ENCODE measurements at regions not wholly inside any gene's neighbourhood (a gene's known extent, or its start where the extent isn't known, plus 50 kb on each side); places are given as distances from the start of the nearest gene placed in this dataset.

DNA sequence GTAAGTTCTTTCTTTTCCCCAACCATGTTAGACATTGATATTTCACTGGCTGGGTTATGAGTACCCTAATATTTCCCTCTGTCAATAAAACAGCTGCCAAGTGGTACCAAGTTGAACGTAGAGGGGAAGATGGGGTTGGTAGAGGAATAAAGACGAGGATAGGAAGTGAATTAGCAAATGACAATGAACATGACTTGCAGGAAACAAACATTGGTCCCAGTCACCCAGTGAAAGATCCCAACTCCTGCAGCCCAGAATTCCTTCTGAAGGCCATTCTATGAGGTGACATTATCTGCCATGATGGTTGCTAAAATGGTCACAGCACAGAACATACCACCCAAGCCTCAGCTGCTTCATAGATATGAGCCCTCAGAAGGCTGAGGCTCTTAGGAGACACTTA, 159.0 kb upstream of the CTNNB1 start:
- no TSS peak for BruUV-seq (replicated peaks)
- Histone ChIP-seq H3K27ac (ENCODE audit: low read length) (no peak overlapping the region), H3K27me3 (ENCODE audit: control insufficient read depth, insufficient read depth, low read length) (no peaks in the 10 kb centered on the region), H3K9me3 (ENCODE audit: control insufficient read depth, insufficient read depth, low read depth, low read length) (no peaks in the 10 kb centered on the region), H3K4me3 (ENCODE audit: low read depth in 2 of 2, low read length in 2 of 2) (no peak overlapping the region), H3K4me1 (ENCODE audit: control insufficient read depth, insufficient read depth, low read length) (no peaks in the 10 kb centered on the region), H3K36me3 (ENCODE audit: control insufficient read depth, insufficient read depth, low read length) (no peaks in the 10 kb centered on the region)
- CTCF ChIA-PET: no interaction called here
- DNase-seq (ENCODE audit: low read depth, low spot score) (no peak), ATAC-seq (no peak)
- in situ Hi-C loops (cut with HindIII; ENCODE audit: low pct_unique_long_range_greater_than_20kb, low sequenced_read_pairs) (no loop called here), intact Hi-C loops (cut with micrococcal nuclease; ENCODE audit: unreplicated experiment) (no loop called here)
- TF ChIP-seq, protein P1, sequence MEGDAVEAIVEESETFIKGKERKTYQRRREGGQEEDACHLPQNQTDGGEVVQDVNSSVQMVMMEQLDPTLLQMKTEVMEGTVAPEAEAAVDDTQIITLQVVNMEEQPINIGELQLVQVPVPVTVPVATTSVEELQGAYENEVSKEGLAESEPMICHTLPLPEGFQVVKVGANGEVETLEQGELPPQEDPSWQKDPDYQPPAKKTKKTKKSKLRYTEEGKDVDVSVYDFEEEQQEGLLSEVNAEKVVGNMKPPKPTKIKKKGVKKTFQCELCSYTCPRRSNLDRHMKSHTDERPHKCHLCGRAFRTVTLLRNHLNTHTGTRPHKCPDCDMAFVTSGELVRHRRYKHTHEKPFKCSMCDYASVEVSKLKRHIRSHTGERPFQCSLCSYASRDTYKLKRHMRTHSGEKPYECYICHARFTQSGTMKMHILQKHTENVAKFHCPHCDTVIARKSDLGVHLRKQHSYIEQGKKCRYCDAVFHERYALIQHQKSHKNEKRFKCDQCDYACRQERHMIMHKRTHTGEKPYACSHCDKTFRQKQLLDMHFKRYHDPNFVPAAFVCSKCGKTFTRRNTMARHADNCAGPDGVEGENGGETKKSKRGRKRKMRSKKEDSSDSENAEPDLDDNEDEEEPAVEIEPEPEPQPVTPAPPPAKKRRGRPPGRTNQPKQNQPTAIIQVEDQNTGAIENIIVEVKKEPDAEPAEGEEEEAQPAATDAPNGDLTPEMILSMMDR (IDR thresholded peaks at IDR 0.05): no peak
- TF ChIP-seq, protein P2, sequence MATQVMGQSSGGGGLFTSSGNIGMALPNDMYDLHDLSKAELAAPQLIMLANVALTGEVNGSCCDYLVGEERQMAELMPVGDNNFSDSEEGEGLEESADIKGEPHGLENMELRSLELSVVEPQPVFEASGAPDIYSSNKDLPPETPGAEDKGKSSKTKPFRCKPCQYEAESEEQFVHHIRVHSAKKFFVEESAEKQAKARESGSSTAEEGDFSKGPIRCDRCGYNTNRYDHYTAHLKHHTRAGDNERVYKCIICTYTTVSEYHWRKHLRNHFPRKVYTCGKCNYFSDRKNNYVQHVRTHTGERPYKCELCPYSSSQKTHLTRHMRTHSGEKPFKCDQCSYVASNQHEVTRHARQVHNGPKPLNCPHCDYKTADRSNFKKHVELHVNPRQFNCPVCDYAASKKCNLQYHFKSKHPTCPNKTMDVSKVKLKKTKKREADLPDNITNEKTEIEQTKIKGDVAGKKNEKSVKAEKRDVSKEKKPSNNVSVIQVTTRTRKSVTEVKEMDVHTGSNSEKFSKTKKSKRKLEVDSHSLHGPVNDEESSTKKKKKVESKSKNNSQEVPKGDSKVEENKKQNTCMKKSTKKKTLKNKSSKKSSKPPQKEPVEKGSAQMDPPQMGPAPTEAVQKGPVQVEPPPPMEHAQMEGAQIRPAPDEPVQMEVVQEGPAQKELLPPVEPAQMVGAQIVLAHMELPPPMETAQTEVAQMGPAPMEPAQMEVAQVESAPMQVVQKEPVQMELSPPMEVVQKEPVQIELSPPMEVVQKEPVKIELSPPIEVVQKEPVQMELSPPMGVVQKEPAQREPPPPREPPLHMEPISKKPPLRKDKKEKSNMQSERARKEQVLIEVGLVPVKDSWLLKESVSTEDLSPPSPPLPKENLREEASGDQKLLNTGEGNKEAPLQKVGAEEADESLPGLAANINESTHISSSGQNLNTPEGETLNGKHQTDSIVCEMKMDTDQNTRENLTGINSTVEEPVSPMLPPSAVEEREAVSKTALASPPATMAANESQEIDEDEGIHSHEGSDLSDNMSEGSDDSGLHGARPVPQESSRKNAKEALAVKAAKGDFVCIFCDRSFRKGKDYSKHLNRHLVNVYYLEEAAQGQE (IDR thresholded peaks at IDR 0.05; ENCODE audit: insufficient read depth in 1 of 2, low read depth in 2 of 2, low read length in 1 of 2): no peak
- no peak for TF ChIP-seq SIN3A (IDR thresholded peaks at IDR 0.05; ENCODE audit: borderline replicate concordance, insufficient read depth, low read depth, low read length)
- TF ChIP-seq POLR2AphosphoS5 (IDR thresholded peaks at IDR 0.05; ENCODE audit: low read depth, low read length): no peak
- TF ChIP-seq TCF7L2 (IDR thresholded peaks at IDR 0.05; ENCODE audit: low read depth, low read length): no peak
- POLR2A ChIA-PET: no interaction called here

GRCh38 chr3:41041462-41041861, 157.8 kb upstream of the CTNNB1 start:
- CTCF ChIA-PET: no interaction called here
- H3K36me3 ChIP-seq (ENCODE audit: control insufficient read depth, insufficient read depth, low read length): no peaks in the 10 kb centered on the region
- H3K27ac ChIP-seq (ENCODE audit: low read length): no peak overlapping the region
- no TSS peak for BruUV-seq (replicated peaks)
- intact Hi-C loops (cut with micrococcal nuclease; ENCODE audit: unreplicated experiment): no loop called here
- H3K4me1 ChIP-seq (ENCODE audit: control insufficient read depth, insufficient read depth, low read length): no peaks in the 10 kb centered on the region
- POLR2A ChIA-PET: no interaction called here
- H3K27me3 ChIP-seq (ENCODE audit: control insufficient read depth, insufficient read depth, low read length): no peaks in the 10 kb centered on the region
- H3K4me3 ChIP-seq (ENCODE audit: low read depth in 2 of 2, low read length in 2 of 2): no peak overlapping the region
- no peak for DNase-seq (ENCODE audit: low read depth, low spot score)
- no peaks in the 10 kb centered on the region for H3K9me3 ChIP-seq (ENCODE audit: control insufficient read depth, insufficient read depth, low read depth, low read length)
- ATAC-seq: no peak
- in situ Hi-C loops (cut with HindIII; ENCODE audit: low pct_unique_long_range_greater_than_20kb, low sequenced_read_pairs): no loop called here
- TF ChIP-seq POLR2AphosphoS5 (IDR thresholded peaks at IDR 0.05; ENCODE audit: low read depth, low read length): no peak
- TF ChIP-seq SIN3A (IDR thresholded peaks at IDR 0.05; ENCODE audit: borderline replicate concordance, insufficient read depth, low read depth, low read length): no peak
- no peak for TF ChIP-seq TCF7L2 (IDR thresholded peaks at IDR 0.05; ENCODE audit: low read depth, low read length)
- TF ChIP-seq, protein P1 (IDR thresholded peaks at IDR 0.05): no peak
- TF ChIP-seq, protein P2 (IDR thresholded peaks at IDR 0.05; ENCODE audit: insufficient read depth in 1 of 2, low read depth in 2 of 2, low read length in 1 of 2): no peak
